H1 (cell line): ENCODE measurements at regions not wholly inside any gene's neighbourhood (a gene's known extent, or its start where the extent isn't known, plus 50 kb on each side); places are given as distances from the start of the nearest gene placed in this dataset.

Source experiments
- ASH2L ChIP-seq: fragments of 200-600, 300-600 bp; sonication (generic); IDR thresholded peaks from one replicate; pipeline ENCODE4 v1.7.1; 2017; ENCODE audit warnings: low read length
- CBX5 ChIP-seq: fragments of 300-800, 300-1000 bp; sonication (generic); IDR thresholded peaks from 2 replicates; pipeline ENCODE4 v1.7.1; 2016; ENCODE audit warnings: antibody characterized with exemption, low read length, low read depth
- CEBPB ChIP-seq: IDR thresholded peaks from 2 replicates; pipeline ENCODE4 v1.6.1; 2012; ENCODE audit warnings: low read depth, low read length
- CHD1 ChIP-seq: IDR thresholded peaks from 2 replicates; pipeline ENCODE4 v1.6.1; 2012; ENCODE audit warnings: low read depth, low read length, improper control_type of control experiment
- CTCF ChIP-seq, 3 experiments: IDR thresholded peaks; 1 replicate in 2 of 3; 2 replicates in 1 of 3; pipeline versions ENCODE4 v1.5.1 to v1.6.1; 2011; ENCODE audit warnings: low read length in 3 of 3, mild to moderate bottlenecking in 3 of 3, inconsistent platforms in 2 of 3, low read depth in 1 of 3, moderate library complexity in 1 of 3; ENCODE audit not compliant: insufficient read depth in 1 of 3; ENCODE audit errors: control extremely low read depth in 1 of 3
- EP300 ChIP-seq, 2 experiments: IDR thresholded peaks; 1 replicate in 1 of 2; 2 replicates in 1 of 2; pipeline ENCODE4 v1.6.1; 2011 to 2012; ENCODE audit warnings: low read depth in 2 of 2, low read length in 2 of 2, mild to moderate bottlenecking in 2 of 2, borderline replicate concordance in 1 of 2, inconsistent platforms in 1 of 2, moderate library complexity in 1 of 2
- EZH2 ChIP-seq: fragments of 200-600 bp; sonication (generic); IDR thresholded peaks from 2 replicates; pipeline ENCODE4 v1.7.1; 2012; ENCODE audit warnings: low read depth, mild to moderate bottlenecking, moderate library complexity, low read length, inconsistent platforms; ENCODE audit not compliant: severe bottlenecking
- POLR2A ChIP-seq, 2 experiments: IDR thresholded peaks; 1 replicate in 1 of 2; 2 replicates in 1 of 2; pipeline ENCODE4 v1.6.1; 2011; ENCODE audit warnings: low read depth in 2 of 2, low read length in 2 of 2, mild to moderate bottlenecking in 2 of 2; ENCODE audit errors: control extremely low read depth in 1 of 2
- POLR2AphosphoS5 ChIP-seq: IDR thresholded peaks from 2 replicates; pipeline ENCODE4 v1.6.1; 2011; ENCODE audit warnings: low read depth, low read length
- RFX5 ChIP-seq: IDR thresholded peaks from 2 replicates; pipeline ENCODE4 v1.6.1; 2011; ENCODE audit warnings: low read depth, low read length, improper control_type of control experiment, borderline replicate concordance
- SIN3A ChIP-seq, 2 experiments: IDR thresholded peaks in 1 of 2; conservative IDR thresholded peaks in 1 of 2; 2 replicates each; pipeline ENCODE4 v1.6.1; 2011 to 2012; ENCODE audit warnings: low read length in 2 of 2, improper control_type of control experiment in 1 of 2, low read depth in 1 of 2, mild to moderate bottlenecking in 1 of 2
- TEAD4 ChIP-seq: IDR thresholded peaks from 2 replicates; pipeline ENCODE4 v1.6.1; 2012; ENCODE audit warnings: low read depth, low read length, inconsistent platforms, mixed read lengths
- ZNF274 ChIP-seq: IDR thresholded peaks from 2 replicates; pipeline ENCODE4 v1.7.0; 2012; ENCODE audit warnings: low read length, borderline replicate concordance; ENCODE audit errors: extremely low read depth

GRCh38 chr10:131678171-131678570, 222.6 kb upstream of the PPP2R2D start:
- TF ChIP-seq CBX5 (no peak), ASH2L (no peak), ZNF274 (no peak), TEAD4 (no peak), CHD1 (no peak), SIN3A (conservative IDR thresholded peaks at IDR 0.05 in 1 of 2, IDR thresholded peaks at IDR 0.05 in 1 of 2; ENCODE audit: low read depth in 1 of 2, low read length in 2 of 2) (no peak), CTCF (IDR thresholded peaks at IDR 0.05; ENCODE audit: control extremely low read depth in 1 of 3, insufficient read depth in 1 of 3, low read depth in 1 of 3, low read length in 3 of 3) (no peak), POLR2AphosphoS5 (no peak), EZH2 (no peak), POLR2A (IDR thresholded peaks at IDR 0.05; ENCODE audit: control extremely low read depth in 1 of 2, low read depth in 2 of 2, low read length in 2 of 2) (no peak), EP300 (IDR thresholded peaks at IDR 0.05; ENCODE audit: borderline replicate concordance in 1 of 2, low read depth in 2 of 2, low read length in 2 of 2) (no peak), CEBPB (no peak), RFX5 (no peak)
